Neural cell (in vitro differentiated cells): ENCODE measurements at regions not wholly inside any gene's neighbourhood (a gene's known extent, or its start where the extent isn't known, plus 50 kb on each side); places are given as distances from the start of the nearest gene placed in this dataset.

Experiments used
- CTCF ChIP-seq: fragments of 450-650 bp; IDR thresholded peaks from 2 replicates; pipeline ENCODE4 v1.5.1; 2014; ENCODE audit warnings: antibody characterized with exemption, mild to moderate bottlenecking, moderate library complexity; ENCODE audit not compliant: poor library complexity, severe bottlenecking
- EP300 ChIP-seq: fragments of 450-650 bp; conservative IDR thresholded peaks from 2 replicates; pipeline ENCODE4 v1.6.1; 2014; ENCODE audit warnings: antibody characterized with exemption, mild to moderate bottlenecking, moderate library complexity; ENCODE audit not compliant: poor library complexity, severe bottlenecking
- EZH2 ChIP-seq: fragments of 200-600, 300-800 bp; shearing (Covaris generic), sonication (generic); IDR thresholded peaks from 2 replicates; pipeline ENCODE4 v1.6.1; 2014; ENCODE audit warnings: antibody characterized with exemption, low read length, borderline replicate concordance, mild to moderate bottlenecking; ENCODE audit not compliant: insufficient read depth, poor library complexity, severe bottlenecking
- REST ChIP-seq: IDR thresholded peaks from 2 replicates; pipeline ENCODE4 v1.6.1; 2012; ENCODE audit warnings: borderline replicate concordance
- TAF1 ChIP-seq: IDR thresholded peaks from 2 replicates; pipeline ENCODE4 v1.6.1; 2012; ENCODE audit warnings: low read depth

GRCh38 chr4:83947830-83948193 lies 411.9 kb downstream of the GPAT3 start:
- TF ChIP-seq CTCF, result no peak
- TF ChIP-seq EZH2, result no peak
- TF ChIP-seq TAF1, result no peak
- TF ChIP-seq REST, result no peak
- no peak for TF ChIP-seq EP300
